GM12801 (cell line): ENCODE measurements at regions not wholly inside any gene's neighbourhood (a gene's known extent, or its start where the extent isn't known, plus 50 kb on each side); places are given as distances from the start of the nearest gene placed in this dataset.

Experiments used
- TF ChIP-seq, protein P1 (sequence below): IDR thresholded peaks from one replicate; pipeline ENCODE4 v1.5.1; 2011; ENCODE audit warnings: control low read depth; ENCODE audit not compliant: insufficient read length; ENCODE audit errors: extremely low read depth

DNA sequence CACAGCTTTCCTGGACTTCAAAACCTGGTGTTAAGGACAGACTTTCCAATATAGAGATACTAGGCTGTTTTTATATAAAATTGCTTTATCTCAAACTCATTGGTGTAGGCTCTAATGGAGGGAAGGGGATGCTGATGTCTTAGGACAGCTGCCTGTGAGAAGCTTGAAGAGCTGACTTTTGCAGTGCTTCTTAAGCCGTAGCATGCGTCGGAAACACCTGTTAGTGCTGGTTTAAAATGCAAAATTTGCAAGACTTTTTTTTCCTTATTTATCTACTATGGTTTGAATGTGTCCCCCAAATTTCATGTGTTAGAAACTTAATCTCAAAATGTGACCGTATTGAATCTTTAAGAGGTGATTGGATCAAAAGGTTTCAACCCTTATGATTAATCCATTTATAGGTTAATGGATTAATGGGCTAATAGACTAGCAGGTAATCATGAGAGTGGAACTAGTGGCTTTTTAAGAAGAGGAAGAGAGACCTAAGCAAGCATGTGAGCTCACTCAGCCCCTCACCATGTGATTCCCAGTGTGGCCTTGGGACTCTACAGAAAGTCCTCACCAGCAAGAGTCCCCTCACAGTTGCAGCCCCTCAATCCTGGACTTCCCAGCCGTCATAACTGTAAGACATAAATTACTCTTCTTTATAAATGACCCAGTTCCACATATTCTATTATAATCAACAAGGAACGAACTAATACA, 60.9 kb upstream of the FUT8 start:
- TF ChIP-seq, protein P1, sequence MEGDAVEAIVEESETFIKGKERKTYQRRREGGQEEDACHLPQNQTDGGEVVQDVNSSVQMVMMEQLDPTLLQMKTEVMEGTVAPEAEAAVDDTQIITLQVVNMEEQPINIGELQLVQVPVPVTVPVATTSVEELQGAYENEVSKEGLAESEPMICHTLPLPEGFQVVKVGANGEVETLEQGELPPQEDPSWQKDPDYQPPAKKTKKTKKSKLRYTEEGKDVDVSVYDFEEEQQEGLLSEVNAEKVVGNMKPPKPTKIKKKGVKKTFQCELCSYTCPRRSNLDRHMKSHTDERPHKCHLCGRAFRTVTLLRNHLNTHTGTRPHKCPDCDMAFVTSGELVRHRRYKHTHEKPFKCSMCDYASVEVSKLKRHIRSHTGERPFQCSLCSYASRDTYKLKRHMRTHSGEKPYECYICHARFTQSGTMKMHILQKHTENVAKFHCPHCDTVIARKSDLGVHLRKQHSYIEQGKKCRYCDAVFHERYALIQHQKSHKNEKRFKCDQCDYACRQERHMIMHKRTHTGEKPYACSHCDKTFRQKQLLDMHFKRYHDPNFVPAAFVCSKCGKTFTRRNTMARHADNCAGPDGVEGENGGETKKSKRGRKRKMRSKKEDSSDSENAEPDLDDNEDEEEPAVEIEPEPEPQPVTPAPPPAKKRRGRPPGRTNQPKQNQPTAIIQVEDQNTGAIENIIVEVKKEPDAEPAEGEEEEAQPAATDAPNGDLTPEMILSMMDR: no peak

DNA sequence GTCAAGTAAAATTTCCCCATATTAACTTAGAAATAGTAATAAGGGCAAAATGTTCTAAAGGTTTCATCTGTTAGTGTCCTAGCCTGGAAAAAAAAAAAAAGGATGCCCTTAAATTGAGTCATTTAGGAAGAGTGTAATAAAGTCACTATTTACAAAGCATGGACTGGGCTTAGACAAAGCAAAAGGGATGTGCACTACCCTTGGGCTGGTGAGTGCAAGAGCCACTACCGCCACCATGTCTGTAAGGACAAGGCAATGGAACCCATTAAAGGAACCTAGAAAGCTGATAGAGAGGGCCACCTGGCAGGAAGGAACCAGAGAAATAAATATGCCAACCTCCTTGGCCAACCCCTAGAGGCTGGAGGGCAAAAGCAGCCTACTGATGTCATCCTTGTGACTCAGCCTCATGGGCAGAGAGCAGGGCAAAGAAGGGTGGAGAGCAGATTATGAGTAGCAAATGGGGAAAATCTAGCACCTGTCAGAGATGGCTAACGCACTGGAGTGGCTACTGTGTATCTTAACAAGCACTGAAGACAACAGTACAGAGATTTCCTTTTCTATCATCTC, 59.5 kb upstream of the FUT8 start:
- TF ChIP-seq, protein P1: no peak

DNA sequence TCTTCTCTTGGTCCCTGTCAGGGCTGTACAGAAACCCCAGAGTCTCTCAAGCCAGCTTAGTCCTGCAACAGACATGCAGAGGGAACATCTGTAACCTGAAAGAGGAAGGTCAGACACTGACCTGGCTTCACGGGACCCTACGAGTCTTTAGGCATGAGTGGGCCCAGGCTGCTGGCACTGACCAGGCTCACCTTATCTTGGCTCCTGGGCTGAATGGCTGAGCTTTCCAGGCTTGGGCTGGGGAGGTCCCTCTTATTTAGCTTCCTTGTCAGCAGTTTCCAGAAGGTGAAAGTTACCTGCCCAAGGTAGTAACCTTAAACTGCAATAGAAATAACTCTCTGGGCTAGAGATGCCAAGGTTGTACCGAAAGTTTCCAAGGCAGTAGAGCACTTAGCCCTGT, 58.4 kb upstream of the FUT8 start:
- TF ChIP-seq, protein P1: no peak

DNA sequence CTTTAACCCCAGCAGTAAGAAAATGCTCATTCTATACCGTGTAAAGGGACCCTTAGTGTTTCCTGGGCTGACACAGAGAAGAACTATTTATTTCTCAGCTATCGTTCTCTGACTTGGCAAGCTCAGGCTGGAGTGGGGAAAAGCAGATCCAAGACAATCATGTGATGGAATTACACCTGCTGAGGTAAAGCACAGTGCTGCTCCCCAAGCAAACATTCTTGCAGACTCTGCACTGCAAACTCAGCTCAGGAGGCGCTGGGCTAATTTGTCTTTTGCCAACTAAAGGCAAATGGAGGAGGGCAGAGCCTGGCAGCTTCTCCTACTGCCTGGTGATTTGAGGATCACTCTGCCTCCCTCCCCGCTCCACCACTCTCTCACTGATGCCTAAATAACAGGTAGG, 57.8 kb upstream of the FUT8 start:
- TF ChIP-seq, protein P1: no peak

DNA sequence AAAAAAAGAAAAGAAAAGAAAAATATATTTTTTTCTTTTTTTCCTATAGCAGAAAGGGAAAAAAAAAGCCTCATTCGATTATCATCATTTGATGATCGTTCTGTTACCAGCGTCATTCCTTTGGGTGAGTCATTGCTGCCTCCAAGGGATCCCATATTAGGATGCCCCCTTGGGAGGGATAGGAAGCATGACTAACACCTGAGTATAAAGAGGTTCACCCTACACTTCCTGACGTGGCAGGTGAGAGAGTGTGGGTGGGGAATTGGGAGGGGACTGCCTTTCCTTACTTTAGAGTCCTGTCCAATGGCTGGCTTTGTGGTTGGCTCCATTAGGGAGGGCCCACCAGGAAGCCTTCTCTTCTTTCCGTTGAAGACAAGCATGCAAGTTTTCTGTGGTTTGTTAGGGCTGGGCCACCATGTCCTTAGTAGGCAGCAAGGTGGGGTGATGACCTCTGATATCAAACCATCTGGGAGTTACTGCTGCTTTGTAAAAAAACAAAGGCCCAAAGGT, 56.1 kb upstream of the FUT8 start:
- TF ChIP-seq, protein P1: no peak

DNA sequence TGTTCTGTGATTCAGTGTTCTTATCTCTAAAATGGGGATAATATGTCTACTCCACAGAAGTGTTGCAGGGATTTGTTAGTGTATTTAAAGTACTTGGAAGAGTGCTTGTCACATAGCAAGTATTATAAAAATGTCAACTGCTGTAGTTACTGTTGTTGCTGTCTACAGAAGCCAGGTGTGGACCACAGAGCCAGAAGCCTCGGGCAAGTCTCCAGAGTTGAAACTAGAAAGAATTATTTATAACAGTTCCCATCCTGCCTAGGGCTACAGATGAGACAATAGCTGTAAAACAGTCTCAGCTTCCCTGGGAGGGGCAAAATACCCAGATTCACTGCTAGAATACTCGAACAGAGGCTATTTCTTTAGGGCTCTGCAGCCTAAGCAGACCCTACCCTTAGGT, 55.4 kb upstream of the FUT8 start:
- TF ChIP-seq, protein P1: no peak

DNA sequence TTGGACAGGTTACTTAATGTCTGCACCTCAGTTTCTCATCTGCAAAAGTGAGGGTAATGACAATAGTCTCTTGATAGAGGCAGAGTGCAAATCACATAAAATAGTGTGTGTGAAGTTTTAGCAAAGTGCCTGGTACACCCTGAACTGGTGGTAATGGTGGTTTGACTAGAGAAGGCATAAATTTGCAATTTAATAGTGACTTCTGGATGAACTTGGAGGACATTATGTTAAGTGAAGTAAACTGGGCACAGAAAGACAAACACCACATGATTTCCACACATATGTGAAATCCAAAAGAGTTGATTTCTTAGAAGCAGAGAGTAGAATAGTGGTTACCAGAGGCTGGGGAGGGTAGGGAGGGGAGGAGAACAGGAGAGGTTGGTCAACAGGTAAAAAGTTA, 54.8 kb upstream of the FUT8 start:
- TF ChIP-seq, protein P1: no peak
